Stimulated activated CD8-positive, alpha-beta memory T cell treated with anti-CD3 and anti-CD28 coated beads, Interleukin-4, amount 100 ng/mL, for 4 hours (primary cell): ENCODE measurements at regions not wholly inside any gene's neighbourhood (a gene's known extent, or its start where the extent isn't known, plus 50 kb on each side); places are given as distances from the start of the nearest gene placed in this dataset.
"Not testable (repeated sequence)": the region's sequence is repeated elsewhere in the genome, so short reads cannot be mapped to it uniquely, and the experiment has no call there.

Experiments
- DNase-seq, 2 donors: peaks; one replicate each; pipeline ENCODE4 v3.0.0-alpha.2; 2020; ENCODE audit warnings: low read depth in 2 of 2, low spot score in 1 of 2

GRCh38 chr1:99062192-99062591, 57.5 kb upstream of the PLPPR5 start:
- no peak for DNase-seq

GRCh38 chr1:99069146-99069545, 64.5 kb upstream of the PLPPR5 start:
- no peak for DNase-seq

- not testable (repeated sequence) for DNase-seq
Measured at GRCh38 chr1:99078529-99078928, 73.9 kb upstream of the PLPPR5 start.

DNA sequence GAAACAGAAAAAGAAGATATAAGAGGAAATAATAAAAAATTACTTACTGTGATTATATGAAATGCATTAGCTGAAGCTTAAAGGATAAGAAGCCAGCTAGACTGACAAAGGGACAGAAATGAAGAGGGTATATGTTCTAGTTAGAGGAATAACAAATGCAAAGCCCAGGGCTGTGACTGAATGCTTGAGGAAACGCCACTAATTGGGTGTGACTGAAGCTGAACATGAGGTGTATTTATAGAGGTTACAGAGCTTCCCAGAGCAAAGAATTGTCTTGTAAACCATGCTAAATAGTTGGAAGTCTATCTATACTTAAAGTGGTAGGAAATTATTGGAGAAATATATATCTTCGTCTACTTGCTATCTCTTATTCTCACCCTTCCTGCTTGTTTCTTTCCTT, 77.7 kb upstream of the PLPPR5 start:
- no peak for DNase-seq

GRCh38 chr1:99083338-99083737, 78.7 kb upstream of the PLPPR5 start:
- DNase-seq = no peak

DNA sequence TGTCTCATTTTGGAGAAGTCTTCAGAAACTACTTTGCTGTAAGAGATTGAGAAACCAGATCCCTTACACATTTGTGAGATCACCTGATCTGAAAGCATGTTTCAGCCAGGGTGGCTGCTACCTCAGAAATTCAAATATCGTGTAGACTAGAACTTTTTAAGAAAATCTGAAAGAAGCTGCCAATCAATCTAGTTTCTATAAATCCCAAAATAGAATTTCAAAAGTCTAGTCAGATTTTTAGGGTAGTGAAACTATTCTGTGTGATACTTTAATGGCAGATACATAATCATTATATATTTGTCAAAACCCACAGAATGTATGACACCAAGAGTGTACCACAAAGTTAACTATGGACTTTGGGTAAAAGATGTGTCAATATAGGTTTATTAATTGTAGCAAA, 79.9 kb upstream of the PLPPR5 start:
- DNase-seq = no peak

- no peak for DNase-seq
Measured at GRCh38 chr1:99086057-99086456, 81.4 kb upstream of the PLPPR5 start.

DNA sequence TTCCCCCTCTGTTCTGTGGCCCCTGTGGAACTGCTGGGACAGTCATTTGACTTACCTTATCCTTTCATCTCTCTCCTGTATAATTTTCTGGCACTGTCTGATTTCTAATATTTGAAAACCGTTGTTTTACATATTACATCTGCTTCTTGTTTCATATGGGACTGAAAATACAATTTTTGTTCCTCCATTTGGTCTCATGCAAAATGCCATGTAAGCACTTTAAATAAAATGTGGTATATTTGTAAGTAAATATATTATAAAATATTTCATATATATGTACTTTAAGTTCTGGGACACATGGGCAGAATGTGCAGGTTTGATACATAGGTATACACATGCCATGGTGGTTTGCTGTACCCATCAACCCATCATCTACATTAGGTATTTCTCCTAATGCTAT, 93.9 kb upstream of the PLPPR5 start:
- DNase-seq = no peak

GRCh38 chr1:99106274-99106673, 101.6 kb upstream of the PLPPR5 start:
- DNase-seq = no peak

- no peak for DNase-seq
Measured at GRCh38 chr1:99107680-99108079, 103.0 kb upstream of the PLPPR5 start.

- no peak for DNase-seq
Measured at GRCh38 chr1:99110140-99111041, 105.7 kb upstream of the PLPPR5 start.

DNA sequence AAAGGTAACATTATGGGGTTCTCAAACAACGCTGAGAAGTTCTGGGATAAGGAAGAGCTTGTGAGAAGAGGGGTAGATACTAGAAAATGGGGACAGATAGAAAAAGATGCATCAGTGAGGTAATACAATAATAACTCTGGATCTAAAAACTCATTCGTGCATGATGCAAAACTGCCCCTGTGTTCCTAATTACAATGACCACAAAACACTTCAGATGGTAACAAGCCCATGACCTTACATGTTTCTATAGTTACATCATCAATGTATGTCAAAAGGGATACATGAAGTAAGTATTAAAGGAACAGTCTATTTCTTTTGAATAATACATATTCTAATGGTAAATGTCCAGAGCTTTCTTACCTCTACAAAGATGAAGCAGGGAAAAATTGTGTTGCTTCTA, 110.6 kb upstream of the PLPPR5 start:
- no peak for DNase-seq

DNA sequence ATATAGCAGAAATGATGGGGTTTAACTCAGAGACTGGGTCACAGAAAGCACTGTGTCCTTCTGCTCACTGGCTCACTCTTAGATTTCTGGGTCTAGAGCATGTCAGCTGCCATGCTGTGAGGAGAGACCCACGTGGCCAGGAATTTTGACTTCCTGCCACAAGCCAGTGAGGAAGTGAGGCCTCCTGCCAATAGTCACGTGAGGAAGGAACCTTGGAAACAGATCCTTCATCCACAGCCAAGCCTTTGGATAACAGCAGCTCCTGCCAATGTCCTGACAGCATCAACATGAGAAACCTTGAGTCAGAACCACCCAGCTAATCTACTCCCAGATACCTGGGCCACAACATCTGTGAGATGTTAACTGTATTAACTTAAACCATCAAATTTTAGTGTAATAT, 114.5 kb upstream of the PLPPR5 start:
- no peak for DNase-seq

GRCh38 chr1:99122039-99122438, 117.4 kb upstream of the PLPPR5 start:
- DNase-seq = no peak

GRCh38 chr1:99123936-99124335, 119.3 kb upstream of the PLPPR5 start:
- no peak for DNase-seq

- no peak for DNase-seq
Measured at GRCh38 chr1:99131546-99131945, 126.9 kb upstream of the PLPPR5 start.

DNA sequence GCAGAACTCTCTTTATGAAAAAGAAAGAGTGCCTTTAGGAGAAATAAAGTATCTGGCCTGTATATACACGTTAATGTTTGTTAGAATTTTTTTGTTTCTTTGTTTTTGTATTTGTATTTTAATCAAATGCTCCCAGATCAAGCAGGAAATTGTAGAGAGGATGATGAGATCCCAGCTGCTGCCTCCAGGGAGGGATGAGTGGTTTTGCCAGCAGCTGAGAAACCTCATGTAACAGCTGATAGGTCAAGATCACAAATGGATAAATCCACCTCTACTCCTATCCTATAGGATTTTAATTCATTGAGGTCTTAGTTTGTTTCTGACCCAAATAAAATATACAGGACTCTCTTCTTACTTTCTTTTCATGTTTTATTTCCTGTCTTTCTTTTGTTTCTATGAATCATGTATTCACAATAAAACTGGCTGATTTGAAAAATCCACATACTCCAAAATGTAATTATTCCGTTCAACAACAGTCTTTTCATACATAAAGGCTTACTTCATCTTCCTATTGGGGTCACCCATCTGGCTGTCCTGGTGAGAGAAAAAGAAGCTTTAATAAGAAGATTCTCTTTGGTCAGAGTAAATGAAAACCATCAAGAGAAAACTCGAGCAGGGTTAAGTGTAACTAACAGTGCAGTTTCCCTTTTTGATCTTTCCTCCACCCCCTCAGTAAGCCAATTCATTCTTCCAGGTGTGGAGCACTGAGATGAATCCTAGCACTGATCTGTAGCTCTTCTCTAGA, 129.3 kb upstream of the PLPPR5 start:
- DNase-seq = no peak

DNA sequence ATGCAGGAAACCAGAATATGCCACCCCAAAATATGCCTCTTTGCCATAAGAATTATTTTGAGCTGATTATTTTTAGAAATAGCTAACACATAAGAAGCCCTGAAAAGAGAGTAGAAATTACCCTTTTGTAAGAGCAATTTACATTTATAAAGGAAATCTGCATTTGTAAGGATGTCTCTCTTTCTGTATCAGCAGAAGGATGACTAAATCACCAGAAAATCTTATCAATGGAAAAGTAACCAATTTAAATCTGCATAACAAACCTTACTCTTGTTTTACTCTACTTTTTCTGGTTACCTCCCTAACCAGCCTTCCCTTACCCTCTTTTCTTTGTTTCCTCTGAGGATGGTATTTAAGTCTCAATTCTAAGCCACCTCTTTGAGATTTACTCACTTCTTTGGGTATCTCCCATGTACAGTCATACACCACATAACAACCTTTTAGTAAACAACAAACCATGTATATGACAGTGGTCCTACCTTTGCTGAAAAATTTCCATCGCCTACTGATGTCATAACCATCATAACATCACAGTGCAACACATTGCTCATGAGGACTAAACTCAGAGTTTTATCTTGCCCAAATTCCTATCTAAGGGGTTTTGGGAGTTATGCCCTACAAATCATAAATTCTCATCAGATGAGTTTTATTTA, 126.6 kb upstream of the PLPPR4 start:
- DNase-seq = no peak

GRCh38 chr1:99139876-99140275, 124.4 kb upstream of the PLPPR4 start:
- no peak for DNase-seq

DNA sequence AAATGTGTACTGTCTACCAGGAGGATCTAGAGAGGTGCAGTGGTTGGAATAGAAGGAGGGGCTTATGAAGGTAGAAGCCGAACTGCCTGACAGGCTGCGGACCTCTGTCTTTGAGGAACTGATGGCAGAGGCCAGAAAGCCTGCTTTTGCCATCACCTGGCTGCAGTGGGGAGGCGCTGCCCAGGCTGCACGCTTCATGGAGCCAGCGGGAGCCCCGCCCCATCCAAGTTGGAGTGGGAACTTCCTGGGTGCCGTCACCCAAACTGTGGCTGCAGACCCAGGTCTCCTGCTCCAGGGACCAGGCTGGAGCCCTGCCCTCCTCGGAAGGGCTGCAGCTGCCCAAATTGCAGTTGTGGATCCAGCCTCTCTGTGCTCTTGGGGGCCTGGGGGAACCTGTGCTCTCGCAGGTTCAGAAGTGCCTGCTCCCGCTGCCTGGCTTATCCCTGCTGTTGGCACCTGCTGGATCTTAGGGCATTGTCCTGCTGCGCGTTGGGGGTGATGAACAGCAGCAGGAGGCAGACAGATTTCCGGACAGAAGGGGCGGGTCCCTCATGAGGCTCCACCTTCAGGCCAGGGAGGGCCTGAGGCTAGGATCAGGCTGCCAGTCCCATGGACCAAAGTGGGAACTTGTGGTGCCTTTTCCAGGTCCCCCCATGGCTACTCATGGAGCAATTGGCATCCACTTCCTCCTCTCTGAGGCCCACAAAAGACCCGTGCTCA, 118.0 kb upstream of the PLPPR4 start:
- no peak for DNase-seq

DNA sequence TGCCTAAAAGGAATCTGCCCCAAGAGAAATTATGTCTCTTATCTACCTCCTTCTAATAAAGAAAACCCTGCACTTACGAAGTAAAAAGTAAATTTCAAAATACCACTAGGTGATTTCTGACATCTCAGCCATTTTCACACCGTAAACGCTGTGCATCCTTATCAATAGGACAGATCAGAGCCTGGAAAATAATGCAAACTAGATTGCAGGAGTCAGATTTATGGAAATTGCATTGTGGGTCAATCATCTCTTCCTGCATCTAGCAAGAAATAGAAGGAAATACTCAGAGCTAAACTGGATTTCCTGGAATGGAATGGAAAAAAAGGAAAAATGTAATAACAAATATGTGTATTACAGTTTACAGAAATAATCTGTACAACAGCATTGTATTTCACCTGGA, 114.3 kb upstream of the PLPPR4 start:
- DNase-seq = no peak
